HG03280 (cell line): ENCODE measurements at regions not wholly inside any gene's neighbourhood (a gene's known extent, or its start where the extent isn't known, plus 50 kb on each side); places are given as distances from the start of the nearest gene placed in this dataset.
"Not testable (repeated sequence)": the region's sequence is repeated elsewhere in the genome, so short reads cannot be mapped to it uniquely, and the experiment has no call there.

ENCODE experiments used
- ATAC-seq: cut with Tn5 transposase; IDR thresholded peaks from one replicate; pipeline ENCODE4 v1.9.1; 2021; ENCODE audit warnings: mild to moderate bottlenecking, moderate library complexity; ENCODE audit not compliant: unreplicated experiment

- not testable (repeated sequence) for ATAC-seq
These were observed 125.6 kb downstream of the ZNF281 start for GRCh38 chr1:200284236-200284635.

GRCh38 chr1:200282497-200283122 is 127.2 kb downstream of the ZNF281 start:
- ATAC-seq = no peak

- ATAC-seq = no peak
These were observed 128.5 kb downstream of the ZNF281 start for GRCh38 chr1:200281201-200281835.

- no peak for ATAC-seq
These were observed 129.9 kb downstream of the ZNF281 start for GRCh38 chr1:200279810-200280411.

GRCh38 chr1:200275816-200276453 is 133.9 kb downstream of the ZNF281 start:
- ATAC-seq = no peak

- no peak for ATAC-seq
These were observed 134.4 kb downstream of the ZNF281 start for GRCh38 chr1:200275415-200275814.

GRCh38 chr1:200274116-200274515 is 135.7 kb downstream of the ZNF281 start:
- ATAC-seq = no peak

- ATAC-seq = no peak
These were observed 137.3 kb downstream of the ZNF281 start for GRCh38 chr1:200272481-200273068.

GRCh38 chr1:200269256-200269655 is 140.6 kb downstream of the ZNF281 start:
- no peak for ATAC-seq

- ATAC-seq = no peak
These were observed 141.9 kb downstream of the ZNF281 start for GRCh38 chr1:200267937-200268336.

- no peak for ATAC-seq
These were observed 142.4 kb downstream of the ZNF281 start for GRCh38 chr1:200267458-200267857.

GRCh38 chr1:200266871-200267270 is 143.0 kb downstream of the ZNF281 start:
- ATAC-seq = no peak

GRCh38 chr1:200265881-200266280 is 144.0 kb downstream of the ZNF281 start:
- ATAC-seq = no peak

GRCh38 chr1:200265104-200265503 is 144.7 kb downstream of the ZNF281 start:
- no peak for ATAC-seq

- no peak for ATAC-seq
These were observed 146.6 kb downstream of the ZNF281 start for GRCh38 chr1:200263203-200263602.

GRCh38 chr1:200262326-200262965 is 147.4 kb downstream of the ZNF281 start:
- peak; percentile 78 for ATAC-seq

- ATAC-seq = no peak
These were observed 149.1 kb downstream of the ZNF281 start for GRCh38 chr1:200260597-200261335.

- no peak for ATAC-seq
These were observed 151.1 kb downstream of the ZNF281 start for GRCh38 chr1:200258447-200259375.

GRCh38 chr1:200257235-200257634 is 152.6 kb downstream of the ZNF281 start:
- ATAC-seq = no peak
